ENCODE measurements at regions not wholly inside any gene's neighbourhood (a gene's known extent, or its start where the extent isn't known, plus 50 kb on each side); places are given as distances from the start of the nearest gene placed in this dataset.
A peak's percentile ranks its signal among the peaks of the same experiment; 100 is the strongest.

DNA sequence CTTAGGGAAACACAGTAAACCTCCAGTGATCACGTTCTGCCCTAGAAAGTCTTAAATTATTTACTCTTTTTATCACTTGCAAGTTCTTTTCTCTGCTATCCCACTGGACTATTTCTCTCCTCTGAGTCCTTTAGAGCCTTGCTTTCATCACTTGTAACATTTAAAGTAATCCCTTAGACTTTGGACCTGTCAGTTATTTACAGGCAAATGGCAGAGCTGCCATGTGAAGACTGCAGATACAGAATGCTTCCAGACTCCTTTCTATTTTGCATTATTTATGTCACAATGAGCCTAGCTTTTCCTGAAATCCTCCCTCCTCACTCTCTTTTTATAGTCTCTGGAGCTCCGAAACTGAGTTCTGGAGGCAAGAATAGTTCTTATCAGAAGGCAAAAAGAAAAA is 325.6 kb upstream of the TRIB2 start:
- DNase-seq = no peak

GRCh38 chr2:12396699-12397098 is 320.0 kb upstream of the TRIB2 start:
- DNase-seq = no peak

DNA sequence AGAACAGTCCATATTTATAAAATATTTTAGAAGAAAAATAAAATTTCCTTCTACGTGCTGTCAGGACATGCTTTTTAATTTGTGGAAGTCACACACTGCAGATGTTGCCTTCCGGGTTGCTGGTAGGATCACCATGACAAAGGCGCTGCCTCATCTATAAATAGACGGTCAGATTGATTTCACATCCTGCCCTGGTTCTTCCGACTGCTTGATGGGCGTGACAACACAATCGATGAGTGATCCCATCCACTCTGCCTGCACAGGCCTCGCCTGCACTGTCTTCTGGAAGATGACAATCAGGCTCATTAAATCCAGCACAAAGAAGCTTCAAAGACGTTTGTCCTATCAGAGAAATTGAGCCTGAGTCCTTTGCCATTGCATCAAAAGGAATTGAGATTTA is 318.9 kb upstream of the TRIB2 start:
- DNase-seq = no peak

DNA sequence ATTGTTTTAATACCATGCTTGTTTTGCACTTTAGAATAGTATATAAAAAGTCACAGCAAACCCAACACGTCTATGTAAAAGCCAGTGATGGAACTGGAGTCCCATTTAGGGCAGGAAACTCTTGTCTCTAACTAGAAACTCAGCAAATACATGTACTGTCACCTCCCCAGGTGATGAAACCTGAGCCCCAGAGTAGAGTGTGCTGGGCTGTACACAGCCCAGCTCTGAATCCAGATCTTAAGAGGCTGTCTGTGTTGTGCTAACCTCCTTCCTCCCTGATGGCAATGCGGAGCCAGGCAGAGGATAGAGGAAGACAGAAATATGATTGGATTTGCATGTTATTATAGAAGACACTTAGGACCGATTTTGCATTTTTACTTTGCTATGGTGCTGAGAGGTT is 317.5 kb upstream of the TRIB2 start:
- no peak for DNase-seq

DNA sequence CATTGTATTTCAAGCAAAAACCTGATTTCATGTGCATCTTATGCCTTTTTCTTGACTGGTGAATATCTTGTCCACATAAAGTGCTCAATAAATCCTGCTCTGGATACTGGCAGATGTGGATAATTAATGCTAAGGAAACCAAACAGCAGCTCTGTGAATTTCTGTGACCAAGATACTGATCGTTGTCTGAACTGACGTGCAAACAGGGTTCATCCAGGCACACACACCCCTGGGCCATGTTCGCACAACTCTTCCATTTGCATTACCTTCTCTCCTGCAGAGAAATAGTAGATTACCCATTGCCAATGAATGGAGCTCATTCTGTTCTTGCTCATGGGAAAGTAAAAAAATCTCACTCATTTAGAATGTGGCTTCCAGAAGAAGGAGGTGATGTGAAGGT is 316.2 kb upstream of the TRIB2 start:
- DNase-seq = no peak

DNA sequence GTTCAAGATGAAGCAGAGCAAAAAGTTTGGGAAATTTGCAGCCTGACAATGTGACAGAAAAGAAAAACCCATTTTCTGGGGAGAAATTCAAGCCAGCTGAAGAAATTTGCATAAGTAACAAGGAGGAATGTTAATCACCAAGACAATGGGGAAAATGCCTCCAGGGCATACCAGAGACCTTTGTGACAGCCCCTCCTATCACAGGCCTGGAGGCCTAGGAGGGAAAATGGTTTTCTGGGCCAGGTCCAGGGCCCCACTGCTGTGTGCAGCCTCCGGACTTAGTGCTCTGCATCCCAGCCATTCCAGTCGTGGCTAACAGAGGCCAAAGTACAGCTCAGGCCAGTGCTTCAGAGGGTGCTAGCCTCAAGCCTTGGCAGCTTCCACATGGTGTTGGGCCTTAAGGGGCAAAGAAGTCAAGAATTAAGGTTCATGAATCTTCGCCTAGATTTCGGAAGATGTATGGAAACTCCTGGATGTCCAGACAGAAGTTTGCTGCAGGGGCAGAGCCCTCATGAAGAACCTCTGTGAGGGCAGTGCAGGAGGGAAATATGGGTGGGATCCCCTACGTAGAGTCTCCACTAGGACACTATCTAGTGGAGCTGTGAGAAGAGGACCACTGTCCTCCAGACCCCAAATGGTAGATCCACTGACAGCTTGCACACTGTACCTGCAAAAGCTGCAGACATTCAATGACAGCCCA is 314.1 kb upstream of the TRIB2 start:
- DNase-seq = no peak

- DNase-seq = no peak
Measured at GRCh38 chr2:12404497-12404896, 312.2 kb upstream of the TRIB2 start.

DNA sequence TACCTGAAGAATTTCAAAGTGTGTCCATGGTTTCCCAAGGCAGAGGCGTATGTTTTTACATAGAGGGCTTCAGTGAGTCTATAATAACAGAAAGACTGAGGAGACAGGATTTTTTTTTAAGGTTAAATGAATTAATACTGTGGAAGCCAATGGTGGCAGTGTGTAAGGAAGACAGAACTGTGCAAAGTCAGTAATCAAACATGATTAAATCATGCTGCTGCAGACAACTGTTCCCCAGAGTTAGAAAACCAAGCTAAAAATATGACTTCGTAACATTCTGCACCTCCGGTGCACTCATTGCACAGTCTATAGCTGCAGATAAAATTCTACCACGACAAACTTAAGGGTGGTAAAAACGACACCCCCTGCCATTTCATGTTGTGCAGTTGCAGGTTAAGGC is 309.6 kb upstream of the TRIB2 start:
- no peak for DNase-seq

- peak; percentile 58 for DNase-seq
Measured at GRCh38 chr2:12412898-12413305, 303.8 kb upstream of the TRIB2 start.

- no peak for DNase-seq
Measured at GRCh38 chr2:12415536-12415935, 301.2 kb upstream of the TRIB2 start.

- DNase-seq = peak; percentile 79
Measured at GRCh38 chr2:12416600-12416999, 300.1 kb upstream of the TRIB2 start.

DNA sequence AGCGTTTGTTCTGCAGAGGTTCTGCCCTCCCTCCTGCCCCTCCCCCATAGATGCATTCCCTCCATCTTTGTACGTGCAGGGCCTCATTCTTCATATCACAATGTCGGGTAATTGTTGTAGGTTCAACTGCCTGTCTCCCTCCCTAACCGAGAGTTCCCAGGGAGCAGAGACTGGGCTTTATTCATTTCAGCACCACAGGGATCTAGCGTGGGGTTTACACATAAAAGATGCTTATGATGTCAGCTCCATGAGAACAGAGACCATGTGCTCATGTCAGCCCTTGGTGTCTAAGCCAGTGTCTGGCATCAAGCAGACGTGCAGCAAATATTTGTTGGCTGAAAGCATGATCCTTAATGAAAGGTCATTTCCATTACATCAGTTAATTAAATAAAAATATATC is 298.9 kb upstream of the TRIB2 start:
- no peak for DNase-seq

- DNase-seq = no peak
Measured at GRCh38 chr2:12419803-12420202, 296.9 kb upstream of the TRIB2 start.

DNA sequence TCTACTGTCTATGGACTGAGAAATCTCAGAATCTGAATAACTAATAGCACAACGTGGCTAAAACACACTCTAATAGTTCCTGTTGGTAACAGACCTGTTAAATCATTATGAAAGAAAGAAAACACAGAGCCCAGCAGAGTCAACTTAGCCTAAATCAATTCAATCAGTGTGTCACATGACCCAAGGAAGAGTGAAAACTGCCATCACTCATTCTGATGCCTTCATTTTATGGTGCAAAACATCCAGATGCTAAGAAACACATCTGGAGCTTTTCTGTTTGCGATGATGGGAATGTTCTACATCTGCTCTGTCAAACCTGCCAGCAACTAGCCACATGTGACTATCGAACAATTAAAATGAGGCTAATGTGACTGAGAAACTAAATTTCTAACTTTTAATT is 295.7 kb upstream of the TRIB2 start:
- DNase-seq = no peak

GRCh38 chr2:12424219-12424618 is 292.5 kb upstream of the TRIB2 start:
- no peak for DNase-seq

GRCh38 chr2:12424809-12425208 is 291.9 kb upstream of the TRIB2 start:
- DNase-seq = no peak

- DNase-seq = no peak
Measured at GRCh38 chr2:12428324-12428723, 288.4 kb upstream of the TRIB2 start.

DNA sequence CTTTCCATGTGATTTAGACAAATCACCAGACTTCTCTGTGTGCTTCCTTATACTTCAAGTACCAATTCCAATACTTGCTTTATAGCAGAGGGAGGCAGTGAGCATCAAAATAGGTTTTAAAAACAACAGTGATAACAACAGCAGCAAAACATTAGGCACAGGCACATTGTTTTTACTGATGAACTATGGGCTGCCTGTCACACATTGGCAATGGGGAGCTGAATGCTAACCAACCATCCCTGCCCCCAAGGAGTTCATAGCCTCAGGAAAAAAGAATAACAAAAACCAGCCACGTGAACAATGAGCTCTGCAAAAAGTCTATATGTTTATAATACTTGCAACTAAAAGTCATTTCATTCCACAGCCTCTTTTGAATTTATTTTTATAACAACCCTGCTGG is 287.9 kb upstream of the TRIB2 start:
- DNase-seq = no peak

GRCh38 chr2:12429779-12430406 is 286.8 kb upstream of the TRIB2 start:
- DNase-seq = no peak

DNA sequence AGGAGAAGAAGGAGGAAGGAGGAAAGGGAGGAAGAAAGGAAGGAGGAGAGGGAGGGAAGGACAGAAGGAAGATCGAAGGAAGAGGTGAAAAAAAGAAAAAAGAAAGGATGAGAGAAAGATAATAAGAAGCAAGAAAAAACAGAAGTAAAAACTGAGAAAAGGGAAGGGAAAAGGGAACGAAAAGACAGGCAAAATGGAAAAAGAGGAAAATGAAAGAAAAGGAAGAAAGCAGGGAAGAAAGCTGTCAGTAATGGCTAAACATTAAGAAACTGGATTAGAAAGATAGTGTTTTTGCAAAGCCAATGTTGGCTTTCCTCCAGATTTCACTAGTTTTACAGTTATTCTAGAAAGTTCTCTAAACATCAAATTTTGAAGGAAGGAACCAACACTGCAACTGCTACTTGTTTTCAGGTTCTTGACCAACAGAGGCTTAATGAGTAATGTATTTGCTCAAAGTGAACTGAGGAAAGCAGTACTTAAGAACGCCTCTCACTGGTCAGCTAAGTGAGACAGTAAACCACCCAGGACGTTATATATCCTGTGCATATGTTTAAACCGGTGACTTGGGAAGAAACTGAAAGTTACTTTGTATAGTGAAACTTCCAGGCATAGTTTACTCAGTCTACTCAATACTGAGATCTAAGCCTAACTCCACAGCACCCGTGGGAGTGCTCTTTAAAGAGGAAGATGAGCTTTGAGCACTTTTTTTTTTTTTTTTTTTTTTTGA is 286.2 kb upstream of the TRIB2 start:
- DNase-seq = peak; percentile 36

DNA sequence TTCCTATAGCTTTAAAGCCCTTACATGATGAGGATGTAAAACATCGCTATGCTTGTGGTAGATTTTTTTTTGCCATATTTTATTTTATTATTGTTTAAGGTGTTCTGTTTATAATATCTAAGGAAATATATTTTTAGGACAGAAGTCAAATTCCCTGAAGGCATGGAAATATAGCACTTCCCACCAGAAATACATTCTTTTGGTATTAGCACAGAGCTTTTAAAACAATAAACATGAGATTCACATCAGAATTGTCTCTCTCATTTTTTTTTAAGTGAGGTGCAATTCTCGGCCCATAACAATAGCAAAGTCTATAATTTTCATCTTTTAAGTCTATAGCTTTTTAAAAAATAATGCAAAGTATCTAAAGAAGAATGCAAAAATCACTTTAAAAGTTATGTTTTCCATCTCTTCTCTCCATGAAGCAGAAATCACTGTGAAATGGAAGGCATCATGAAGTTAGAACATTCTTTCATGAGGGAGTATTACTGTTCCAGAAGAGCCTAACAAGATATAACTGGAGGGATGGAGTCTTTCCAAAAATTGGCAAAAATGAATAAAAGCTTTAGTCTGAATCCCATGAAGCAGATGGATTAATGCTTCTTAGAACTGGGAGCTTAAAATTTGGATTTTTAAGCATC is 283.6 kb upstream of the TRIB2 start:
- DNase-seq = no peak

DNA sequence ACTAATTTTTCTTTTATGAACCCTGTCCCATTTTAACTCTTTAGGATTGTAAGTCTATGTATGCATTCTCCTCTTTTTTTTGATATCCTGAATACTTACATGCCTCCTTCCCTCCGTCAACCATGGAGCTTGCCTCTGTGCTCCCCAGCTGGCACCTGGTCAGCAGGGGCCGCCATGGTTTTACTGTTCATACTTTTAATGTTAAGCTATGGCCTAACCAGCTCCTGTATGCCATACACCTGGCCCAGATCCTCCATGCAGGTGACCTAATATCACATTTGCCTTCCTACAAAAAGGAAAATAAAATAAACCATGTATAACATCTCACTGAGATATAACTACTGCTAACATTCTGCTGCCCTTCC is 283.1 kb upstream of the TRIB2 start:
- no peak for DNase-seq

DNA sequence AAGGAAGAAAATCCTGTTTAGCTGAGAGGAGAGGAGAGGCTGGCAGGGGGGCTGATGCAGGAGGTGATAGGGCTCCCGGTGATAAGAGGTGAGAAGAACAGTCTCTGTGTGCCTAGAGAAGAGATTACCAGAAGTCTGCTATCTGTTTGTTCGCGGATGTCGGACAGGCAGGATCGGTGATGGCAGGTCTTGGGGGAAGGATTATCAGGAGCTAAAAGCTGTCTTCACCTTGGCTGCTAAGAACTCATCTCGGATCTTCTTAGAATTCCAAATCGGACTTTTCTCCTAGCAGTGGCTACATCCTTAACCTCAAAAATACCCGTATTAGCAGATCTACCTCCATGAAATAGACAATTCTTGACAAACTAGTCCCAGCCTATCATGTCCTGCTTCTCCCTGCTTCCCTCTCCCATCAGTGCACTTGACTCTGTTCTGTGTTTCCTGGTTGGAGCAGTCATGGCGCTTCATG is 282.1 kb upstream of the TRIB2 start:
- no peak for DNase-seq
